ENCODE measurements at regions not wholly inside any gene's neighbourhood (a gene's known extent, or its start where the extent isn't known, plus 50 kb on each side); places are given as distances from the start of the nearest gene placed in this dataset.

DNA sequence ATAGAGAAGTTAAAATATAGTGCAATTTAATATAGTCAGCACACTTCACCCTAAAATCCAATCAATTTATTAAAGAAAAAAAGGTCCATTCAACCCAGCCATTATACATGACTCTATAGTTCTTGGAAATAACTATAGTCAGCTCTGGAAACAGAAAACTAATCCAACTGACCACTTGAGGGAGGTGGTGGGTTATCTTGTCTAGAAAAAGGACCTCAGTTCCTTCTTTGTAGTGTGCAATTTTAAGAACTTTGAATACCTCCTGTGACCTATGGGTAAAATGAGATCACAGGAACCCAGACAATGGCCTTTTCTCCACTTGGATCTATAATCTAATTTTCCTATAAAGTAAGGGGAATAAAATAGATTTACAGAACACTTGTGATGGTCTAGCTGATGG is 163.6 kb upstream of the CENPW start:
- no peaks in the 10 kb centered on the region for H3K4me1 ChIP-seq
- TF ChIP-seq POLR2A (IDR thresholded peaks at IDR 0.05): no peak
- TF ChIP-seq, protein P1, sequence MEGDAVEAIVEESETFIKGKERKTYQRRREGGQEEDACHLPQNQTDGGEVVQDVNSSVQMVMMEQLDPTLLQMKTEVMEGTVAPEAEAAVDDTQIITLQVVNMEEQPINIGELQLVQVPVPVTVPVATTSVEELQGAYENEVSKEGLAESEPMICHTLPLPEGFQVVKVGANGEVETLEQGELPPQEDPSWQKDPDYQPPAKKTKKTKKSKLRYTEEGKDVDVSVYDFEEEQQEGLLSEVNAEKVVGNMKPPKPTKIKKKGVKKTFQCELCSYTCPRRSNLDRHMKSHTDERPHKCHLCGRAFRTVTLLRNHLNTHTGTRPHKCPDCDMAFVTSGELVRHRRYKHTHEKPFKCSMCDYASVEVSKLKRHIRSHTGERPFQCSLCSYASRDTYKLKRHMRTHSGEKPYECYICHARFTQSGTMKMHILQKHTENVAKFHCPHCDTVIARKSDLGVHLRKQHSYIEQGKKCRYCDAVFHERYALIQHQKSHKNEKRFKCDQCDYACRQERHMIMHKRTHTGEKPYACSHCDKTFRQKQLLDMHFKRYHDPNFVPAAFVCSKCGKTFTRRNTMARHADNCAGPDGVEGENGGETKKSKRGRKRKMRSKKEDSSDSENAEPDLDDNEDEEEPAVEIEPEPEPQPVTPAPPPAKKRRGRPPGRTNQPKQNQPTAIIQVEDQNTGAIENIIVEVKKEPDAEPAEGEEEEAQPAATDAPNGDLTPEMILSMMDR (IDR thresholded peaks at IDR 0.05): no peak
- ATAC-seq (no peak), DNase-seq (no peak)
- H3K27ac ChIP-seq: no peak overlapping the region
- H3K36me3 ChIP-seq (replicated peaks in 1 of 2; ENCODE audit: insufficient read depth in 1 of 2, low read depth in 2 of 2): no peaks in the 10 kb centered on the region
- no peak overlapping the region for H3K4me3 ChIP-seq
- H3K27me3 ChIP-seq: no peaks in the 10 kb centered on the region
- intact Hi-C loops (cut with DNase I): no loop called here
- no peaks in the 10 kb centered on the region for H3K9me3 ChIP-seq

DNA sequence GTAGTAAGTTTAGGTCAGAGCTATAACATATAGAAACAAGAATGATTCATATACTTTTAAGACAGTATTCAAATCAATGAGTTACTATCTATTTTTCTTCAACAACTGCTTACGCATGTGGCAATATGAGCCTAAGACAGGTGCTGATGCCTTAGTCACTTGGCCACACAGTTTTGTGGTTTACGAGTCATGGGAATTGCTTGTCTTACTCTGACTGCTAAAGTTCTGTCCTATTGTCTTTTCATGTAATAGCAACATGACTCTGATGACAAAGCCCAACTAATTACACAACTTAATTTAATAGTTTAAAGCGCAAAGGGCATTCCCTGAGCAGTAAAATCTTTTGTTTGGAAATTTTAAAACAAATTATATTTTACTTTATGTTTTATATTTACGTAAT is 159.3 kb upstream of the CENPW start:
- no peaks in the 10 kb centered on the region for H3K9me3 ChIP-seq
- H3K4me1 ChIP-seq: no peaks in the 10 kb centered on the region
- no peak for ATAC-seq
- no peak overlapping the region for H3K4me3 ChIP-seq
- 89 to 95% methylated on average over 4 of the region's 4 CpGs for WGBS, 2 donors
- intact Hi-C loops (cut with DNase I): no loop called here
- no peaks in the 10 kb centered on the region for H3K27me3 ChIP-seq
- DNase-seq: no peak
- no peaks in the 10 kb centered on the region for H3K36me3 ChIP-seq (replicated peaks in 1 of 2; ENCODE audit: insufficient read depth in 1 of 2, low read depth in 2 of 2)
- no peak overlapping the region for H3K27ac ChIP-seq
- no peak for TF ChIP-seq POLR2A (IDR thresholded peaks at IDR 0.05)
- TF ChIP-seq, protein P1 (IDR thresholded peaks at IDR 0.05): no peak

DNA sequence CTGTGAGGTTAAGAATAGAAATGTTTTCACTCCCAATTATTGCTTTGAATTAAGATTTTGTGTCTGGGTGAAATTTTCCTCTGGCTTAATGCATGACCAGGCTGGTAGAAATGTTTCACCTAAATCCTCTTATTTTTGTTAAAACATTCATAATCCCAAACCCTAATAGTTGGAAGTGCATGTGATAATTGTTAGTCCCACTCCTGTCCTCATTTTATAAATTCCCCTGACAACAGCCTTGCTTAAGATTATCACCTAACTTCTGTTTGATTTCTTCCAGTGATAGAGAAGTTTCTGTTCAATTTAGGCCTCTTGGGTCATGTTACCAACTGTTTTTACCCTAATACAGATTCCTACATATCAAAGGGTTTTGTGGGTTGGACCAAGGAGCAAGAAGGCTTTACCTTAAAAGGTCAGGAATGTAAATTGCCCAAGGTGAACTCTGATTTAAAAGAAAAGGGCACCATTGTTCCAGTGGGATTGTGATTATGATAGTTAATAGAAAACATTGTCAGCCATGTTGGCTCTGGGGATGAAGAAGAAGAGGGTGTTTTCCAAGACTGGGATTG is 158.7 kb upstream of the CENPW start:
- H3K9me3 ChIP-seq: no peaks in the 10 kb centered on the region
- no peak for DNase-seq
- ATAC-seq: no peak
- H3K27ac ChIP-seq: no peak overlapping the region
- intact Hi-C loops (cut with DNase I): no loop called here
- H3K4me1 ChIP-seq: no peaks in the 10 kb centered on the region
- TF ChIP-seq POLR2A (IDR thresholded peaks at IDR 0.05): no peak
- TF ChIP-seq, protein P1 (IDR thresholded peaks at IDR 0.05): no peak
- H3K36me3 ChIP-seq (replicated peaks in 1 of 2; ENCODE audit: insufficient read depth in 1 of 2, low read depth in 2 of 2): no peaks in the 10 kb centered on the region
- no peaks in the 10 kb centered on the region for H3K27me3 ChIP-seq
- no peak overlapping the region for H3K4me3 ChIP-seq

DNA sequence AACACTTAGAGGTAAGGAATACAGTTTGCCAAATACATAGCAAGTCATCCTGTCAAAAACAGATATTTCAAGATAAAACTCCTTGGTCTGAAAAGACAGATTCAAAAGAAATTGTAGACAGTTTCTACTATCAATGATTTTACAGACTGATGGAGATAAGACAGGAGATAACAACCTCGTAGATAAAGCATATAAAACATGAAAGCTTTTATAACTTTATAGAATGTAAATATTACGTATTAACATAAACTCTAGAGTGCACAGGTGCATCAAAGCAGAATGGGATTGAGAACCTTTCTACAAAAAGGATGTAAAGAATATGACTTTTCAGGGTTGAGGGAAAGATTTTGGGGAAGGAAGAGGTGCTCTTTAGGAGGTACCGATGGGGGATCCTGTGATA is 158.0 kb upstream of the CENPW start:
- Histone ChIP-seq H3K36me3 (replicated peaks in 1 of 2; ENCODE audit: insufficient read depth in 1 of 2, low read depth in 2 of 2) (no peaks in the 10 kb centered on the region), H3K4me1 (no peaks in the 10 kb centered on the region), H3K9me3 (no peaks in the 10 kb centered on the region), H3K4me3 (no peak overlapping the region), H3K27ac (peak overlapping the region in 2 of 4 donors; percentile 25 to 44), H3K27me3 (no peaks in the 10 kb centered on the region)
- no peak for DNase-seq
- TF ChIP-seq, protein P1 (IDR thresholded peaks at IDR 0.05): no peak
- TF ChIP-seq POLR2A (IDR thresholded peaks at IDR 0.05): no peak
- intact Hi-C loops (cut with DNase I): no loop called here
- WGBS, 2 donors: 67 to 78% methylated on average over 3 of the region's 3 CpGs
- no peak for ATAC-seq

DNA sequence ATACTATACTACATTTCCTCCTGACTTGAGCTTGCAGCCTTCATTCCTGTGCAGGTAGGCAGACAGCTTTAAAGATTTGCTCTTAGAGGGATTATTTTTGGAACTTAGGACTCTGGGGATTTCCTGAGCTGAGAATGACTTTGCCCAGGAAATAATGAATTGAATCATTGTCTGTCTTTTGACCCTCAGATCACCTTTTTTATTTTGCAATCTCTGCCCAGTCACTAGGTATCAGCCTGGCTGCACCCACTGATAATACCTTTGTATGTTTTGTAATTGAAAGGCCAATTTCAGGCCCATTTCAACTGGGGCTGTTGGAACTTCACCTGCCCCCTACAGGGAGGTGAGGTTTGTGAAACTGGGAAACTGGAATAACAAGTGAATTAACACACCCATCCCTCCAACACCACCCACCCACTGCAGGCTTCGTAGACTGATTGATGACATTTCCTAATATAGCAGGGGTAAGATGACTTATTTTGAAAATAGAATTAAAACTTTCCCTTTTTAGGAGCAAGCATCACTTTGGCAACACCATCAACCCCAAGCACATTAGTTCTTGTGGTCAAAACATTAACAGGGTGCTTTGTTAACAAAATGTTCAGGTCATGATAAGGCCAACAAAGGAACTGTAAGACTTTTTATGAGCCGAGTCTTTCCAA is 157.1 kb upstream of the CENPW start:
- peak in 1 of 4 donors; percentile 3 for DNase-seq
- no peaks in the 10 kb centered on the region for H3K27me3 ChIP-seq
- peak; percentile 82 for ATAC-seq
- no peaks in the 10 kb centered on the region for H3K36me3 ChIP-seq (replicated peaks in 1 of 2; ENCODE audit: insufficient read depth in 1 of 2, low read depth in 2 of 2)
- TF ChIP-seq, protein P1 (IDR thresholded peaks at IDR 0.05): peak in 1 of 7 experiments; percentile 11
- TF ChIP-seq POLR2A (IDR thresholded peaks at IDR 0.05): no peak
- peak overlapping the region in 2 of 4 donors; percentile 32 to 44 for H3K27ac ChIP-seq
- 68 to 73% methylated on average over 2 of the region's 2 CpGs for WGBS, 2 donors
- no peaks in the 10 kb centered on the region for H3K4me1 ChIP-seq
- no peak overlapping the region for H3K4me3 ChIP-seq
- H3K9me3 ChIP-seq: no peaks in the 10 kb centered on the region
- intact Hi-C loops (cut with DNase I): no loop called here

Measured in body of pancreas (tissue), 4 donors.